ENCODE measurements at regions not wholly inside any gene's neighbourhood (a gene's known extent, or its start where the extent isn't known, plus 50 kb on each side); places are given as distances from the start of the nearest gene placed in this dataset.

DNA sequence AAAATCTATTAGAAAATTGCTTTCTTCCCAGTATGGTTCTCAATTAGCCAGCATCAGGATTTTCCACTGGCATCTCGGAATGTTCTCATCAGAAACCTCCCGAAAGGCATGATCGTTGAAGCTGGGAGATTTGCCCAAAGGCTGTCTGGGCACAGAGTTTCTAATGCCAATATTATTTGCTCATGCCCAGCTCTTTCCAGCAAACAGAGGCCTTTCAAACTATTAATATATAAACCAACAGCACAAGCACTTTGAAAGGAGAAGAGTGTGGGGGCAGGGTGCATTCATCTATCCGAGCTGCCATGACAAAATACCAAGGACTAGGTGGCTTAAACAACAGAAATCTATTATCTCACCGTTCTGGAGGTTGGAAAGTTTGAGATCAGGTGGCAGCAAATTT lies 88.3 kb upstream of the MSX1 start:
- no peak for DNase-seq

DNA sequence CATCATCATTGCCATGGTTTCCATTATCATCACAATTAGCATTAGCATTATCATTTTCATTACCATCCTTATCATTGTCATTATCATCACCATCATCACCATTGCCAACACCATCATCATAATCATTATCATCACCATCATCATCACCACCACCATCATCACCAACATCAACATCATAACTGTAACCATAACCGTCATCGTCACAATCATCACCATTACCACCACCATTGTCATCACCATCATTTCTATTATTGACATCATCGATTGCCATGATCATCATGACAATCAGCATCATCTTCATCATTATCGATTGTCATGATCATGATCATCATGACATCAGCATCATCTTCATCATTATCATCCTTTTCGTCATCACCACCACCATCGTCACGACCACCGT lies 88.9 kb upstream of the MSX1 start:
- DNase-seq = no peak

DNA sequence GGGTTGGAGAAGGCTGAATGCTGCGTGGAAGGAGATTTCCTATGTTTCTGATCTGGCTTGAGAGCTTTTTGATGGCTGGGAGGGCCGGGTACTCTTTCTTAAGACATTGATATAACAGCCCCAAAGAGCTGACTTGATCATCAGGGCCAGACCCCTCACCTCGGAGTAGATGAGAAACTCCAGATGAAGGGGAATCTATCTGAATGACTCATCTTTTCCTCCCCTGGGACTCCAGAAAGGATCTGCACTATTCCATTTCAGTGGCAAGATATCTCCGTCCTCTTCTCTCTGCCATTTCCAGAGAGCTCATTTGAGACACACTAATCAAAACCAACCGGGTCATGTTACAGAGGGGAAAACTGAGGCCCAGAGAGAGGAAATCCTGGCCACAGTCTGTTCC lies 92.9 kb upstream of the MSX1 start:
- DNase-seq = no peak

DNA sequence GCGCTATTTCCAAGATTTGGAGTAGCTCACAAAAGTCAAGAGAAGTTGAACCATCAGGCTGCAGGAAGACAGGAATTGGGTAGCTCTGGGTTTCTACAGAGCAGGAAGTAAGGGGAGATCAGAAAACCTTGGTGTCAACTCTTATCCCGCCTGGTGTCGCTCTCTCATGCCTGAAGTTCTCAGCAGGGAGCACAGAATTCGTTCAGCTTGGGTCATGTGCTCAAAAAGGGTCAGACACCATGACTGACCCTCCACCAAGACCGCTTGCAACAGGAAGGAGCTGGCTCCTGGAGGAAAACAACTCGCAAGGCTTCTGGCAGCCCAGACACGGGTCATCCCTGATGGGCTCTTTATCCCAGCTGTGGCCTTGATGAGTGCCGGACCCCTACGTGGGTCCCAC lies 93.7 kb upstream of the MSX1 start:
- DNase-seq = no peak

DNA sequence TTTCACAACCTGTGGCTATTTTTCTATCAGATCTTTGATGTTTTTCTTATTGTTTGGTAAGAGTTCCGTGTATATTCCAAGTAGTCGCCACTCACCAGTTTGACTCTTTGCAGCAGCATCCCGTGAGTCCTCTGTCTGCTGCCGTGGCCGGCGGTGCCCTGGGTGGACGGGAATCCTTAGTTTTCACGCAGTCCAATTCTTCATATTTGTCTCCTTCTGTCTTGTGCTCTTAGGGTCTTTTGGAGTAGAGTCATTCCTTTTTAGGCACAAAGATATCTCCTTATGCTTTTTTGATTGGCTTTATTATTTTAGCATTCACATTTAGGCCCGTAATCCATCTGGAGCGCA lies 94.9 kb upstream of the MSX1 start:
- no peak for DNase-seq

DNA sequence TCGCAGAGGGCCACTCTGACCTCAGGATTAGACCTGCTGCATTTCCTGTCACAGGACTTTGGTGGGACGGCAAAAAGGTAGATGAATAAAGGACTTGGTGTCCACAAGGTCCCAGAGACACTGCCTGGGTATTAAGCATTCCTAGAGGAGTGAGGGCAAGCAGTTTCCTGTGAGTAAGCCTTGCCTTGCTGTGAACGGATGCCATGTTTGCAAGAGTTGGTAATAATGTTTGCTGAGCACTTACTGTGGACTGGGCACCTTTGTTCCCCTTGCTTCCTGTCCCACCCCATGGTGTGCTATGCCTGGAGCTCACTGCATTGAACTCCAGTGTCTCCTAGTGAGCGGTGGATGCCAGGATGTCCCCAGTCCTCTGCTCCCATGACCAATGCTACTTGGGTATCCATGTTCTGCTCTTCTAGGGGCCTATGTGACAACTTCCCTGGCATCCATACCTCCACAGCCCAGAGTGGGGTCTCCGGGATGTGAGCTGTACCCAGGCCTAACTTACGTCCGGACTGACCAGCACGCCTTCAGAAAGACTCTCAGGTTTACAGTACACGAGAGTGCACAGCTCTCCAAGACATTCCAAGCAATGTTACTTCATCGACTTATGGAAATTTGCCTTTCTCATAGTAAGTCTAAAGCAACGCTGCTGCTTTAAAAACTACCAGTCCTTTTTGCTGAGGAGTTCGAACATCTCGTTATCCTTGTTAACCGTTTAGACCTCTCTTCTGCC lies 95.5 kb upstream of the MSX1 start:
- no peak for DNase-seq

DNA sequence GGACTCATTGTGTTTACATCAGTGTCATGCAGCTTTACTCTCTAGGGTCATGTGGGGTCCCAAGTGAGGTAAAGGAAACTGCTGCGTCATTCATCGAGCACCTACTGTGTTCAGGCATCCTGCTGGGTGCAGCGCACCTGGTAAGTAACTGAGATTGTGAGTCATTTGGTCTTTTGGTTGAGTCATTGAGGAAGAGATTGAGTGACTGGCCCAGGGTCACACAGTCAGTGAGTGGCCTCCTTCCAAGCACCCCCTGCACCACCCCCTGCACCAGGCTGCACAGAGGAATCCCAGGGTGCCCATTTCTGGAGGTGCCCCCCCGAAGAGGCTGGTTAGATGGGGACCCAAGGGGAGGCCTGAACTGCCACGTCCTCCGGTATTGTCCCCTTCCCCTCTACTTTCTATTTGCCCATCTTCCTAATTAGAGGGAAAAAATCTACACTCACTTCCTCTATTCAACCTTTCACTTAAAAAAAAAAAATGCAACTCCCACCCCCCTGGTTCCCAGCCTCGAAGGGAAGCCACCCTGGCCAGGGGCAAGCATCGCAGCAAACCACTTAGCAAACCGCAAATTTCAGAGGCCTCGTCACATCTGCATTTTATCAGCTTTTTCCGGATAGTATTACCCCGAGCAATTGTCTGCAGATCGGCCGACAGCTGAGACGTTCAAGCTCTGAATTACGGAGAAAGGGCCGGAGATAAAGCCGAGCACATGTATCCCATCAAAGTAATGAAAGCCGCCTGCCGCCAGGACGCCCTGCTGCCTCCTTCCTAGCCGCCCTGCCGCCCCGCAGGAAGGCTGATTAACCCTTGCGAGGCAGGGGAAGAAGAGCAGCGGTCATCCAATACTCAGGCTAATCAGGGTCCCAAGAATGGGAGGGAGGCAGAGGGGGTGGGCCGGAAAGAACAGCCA lies 96.3 kb upstream of the MSX1 start:
- DNase-seq = no peak

DNA sequence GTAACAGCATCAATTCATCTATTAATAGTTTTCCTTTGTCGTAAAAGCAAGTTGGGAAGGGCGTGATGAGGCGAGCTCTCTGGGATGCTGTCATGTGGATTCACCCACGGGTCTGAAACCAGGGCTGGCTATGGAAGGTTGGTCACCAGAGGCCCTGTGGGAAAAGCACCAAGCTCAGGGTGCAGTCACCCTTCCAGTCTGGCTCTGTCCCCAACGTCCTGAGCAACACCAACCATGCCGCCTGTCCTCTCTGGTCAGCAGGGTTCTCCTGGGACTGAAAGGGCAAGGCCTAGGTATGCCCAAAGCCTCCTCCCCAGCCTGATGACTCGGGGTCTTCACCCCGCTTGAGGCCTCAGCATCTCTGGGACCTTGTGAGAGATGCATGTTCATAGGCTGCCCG lies 97.2 kb upstream of the MSX1 start:
- DNase-seq = no peak

DNA sequence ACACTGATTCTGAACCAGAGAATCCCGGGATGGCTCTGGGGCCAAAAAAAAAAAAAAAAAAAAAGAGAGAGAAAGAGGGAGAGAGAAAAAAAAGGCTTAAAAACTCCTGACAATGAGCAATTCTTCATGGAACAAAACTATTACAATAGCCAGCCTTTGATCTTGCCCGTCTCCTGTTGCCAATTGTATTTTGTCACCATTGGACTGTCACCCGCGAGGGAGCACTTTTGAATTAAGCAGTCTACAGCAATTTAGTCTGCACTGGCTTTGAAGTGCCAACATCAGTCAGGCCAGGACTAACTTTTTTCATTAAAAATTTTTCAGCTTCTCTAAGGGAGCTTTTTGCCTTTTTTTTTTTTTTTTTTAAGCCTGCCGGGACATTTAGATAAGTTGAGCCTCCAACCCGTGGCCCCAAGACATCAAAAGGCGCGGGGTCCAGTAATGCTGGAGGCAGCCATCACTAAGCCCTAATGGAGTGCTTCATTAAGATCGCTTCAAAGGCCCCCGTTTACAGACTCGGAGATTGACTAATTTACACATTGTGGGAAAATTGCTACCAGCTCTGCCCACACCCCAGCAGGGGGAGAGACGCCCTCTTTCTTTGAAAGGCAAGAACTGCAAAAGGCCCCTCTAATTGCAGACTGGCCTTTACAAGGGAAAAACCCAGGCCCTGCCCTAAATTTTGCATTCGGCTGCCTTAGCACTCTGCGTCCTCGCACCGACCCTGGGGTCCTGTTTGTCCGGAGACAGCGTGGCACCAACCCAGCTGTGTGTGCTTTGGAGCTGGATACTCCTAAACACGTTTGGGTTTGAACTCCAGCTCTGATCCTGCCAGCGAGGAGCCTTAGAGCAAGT lies 98.1 kb upstream of the MSX1 start:
- DNase-seq = no peak

DNA sequence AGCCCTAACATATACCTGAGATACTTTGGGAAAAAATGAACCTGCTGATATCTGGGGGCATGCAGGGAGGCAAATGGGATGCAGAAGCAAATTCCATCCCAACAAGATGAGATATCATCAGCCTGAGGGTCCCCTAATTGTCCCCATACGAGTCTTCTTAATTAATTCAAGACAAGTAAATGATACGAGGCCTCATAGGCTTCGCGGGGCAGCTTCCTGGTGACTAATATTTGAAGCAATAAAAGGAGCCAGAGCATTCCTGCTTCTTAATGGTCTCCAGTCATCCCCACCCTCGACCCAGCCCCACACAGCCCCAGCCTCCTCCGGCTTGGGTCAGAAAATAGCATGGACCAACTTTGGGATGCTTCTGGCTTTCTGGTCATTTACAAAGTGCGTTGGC lies 99.6 kb upstream of the MSX1 start:
- no peak for DNase-seq

DNA sequence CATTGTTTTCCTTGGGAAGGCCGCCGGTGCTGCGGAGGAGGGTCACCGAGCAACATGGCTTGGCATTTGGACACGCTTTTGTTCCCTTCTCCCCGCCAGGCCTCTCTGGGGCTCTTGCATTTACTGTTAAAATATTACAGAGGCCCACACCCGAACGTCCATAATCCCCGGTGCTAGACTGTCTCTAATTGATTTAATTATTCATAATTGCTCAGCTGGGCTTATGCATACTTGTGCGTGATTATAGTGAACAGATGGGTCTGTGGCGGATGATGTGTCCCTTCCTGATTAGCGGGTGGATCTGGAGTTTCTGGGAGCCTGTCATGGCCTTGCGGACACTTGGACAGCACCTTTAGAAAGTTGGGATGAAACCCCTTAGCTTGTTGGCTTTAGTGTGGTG lies 100.2 kb upstream of the MSX1 start:
- DNase-seq = no peak

DNA sequence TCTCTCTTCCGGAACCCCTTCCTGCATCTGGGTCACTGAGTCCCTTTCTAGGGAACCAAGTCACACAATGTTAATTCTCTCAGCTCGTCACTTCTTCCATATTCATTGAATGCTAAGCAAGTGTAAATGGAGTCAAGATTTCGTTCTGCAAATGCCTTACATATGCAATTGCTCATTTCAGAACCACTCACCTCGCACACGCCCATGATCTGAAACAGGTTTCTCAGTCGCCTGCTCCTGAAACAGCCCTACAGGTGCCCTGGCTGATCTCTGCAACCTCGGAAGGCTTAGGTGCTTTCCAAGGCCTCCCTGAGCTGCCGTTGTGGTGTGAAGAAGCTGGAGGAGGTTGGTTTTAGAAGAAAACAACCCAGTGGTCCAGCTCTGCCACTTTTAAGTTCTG lies 100.8 kb upstream of the MSX1 start:
- DNase-seq = no peak

DNA sequence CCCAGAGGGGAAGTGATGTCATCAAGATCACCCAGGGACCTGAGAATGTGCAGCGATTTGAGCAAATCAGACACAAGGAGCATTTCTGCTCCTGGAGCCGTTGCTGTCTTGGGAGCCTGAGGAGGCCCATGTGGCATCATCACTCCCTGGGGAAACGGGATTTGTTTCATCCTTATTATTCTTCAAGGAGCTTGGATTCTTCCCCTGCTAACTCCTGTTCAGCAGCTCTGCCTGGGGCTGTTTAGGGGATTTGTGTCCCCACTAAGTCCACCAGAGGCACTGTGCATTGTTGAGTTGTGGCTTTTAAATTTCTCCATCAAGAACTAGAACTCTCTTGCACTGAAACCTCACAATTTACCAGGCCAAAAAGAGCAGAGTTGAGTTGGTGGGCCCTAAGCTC lies 104.2 kb upstream of the MSX1 start:
- DNase-seq = no peak

DNA sequence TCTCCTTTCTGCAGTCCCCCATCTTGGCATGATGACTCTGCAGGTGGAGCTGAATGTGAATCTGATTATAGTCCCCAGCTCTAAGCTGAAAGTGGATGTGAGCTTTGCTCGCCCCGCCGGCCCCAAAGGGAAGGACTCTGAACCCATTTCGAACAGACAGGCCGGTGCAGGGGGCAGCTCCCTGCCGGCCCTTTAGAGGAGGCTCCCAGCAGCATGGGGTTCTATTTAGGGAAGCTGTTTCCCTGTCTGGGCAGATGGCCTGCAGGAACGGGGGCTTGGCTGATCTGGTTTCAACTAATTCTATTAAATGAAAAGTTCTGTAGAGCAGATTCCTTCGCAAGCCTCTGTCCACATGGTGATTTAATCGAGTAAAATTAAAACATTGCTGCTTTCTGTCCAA lies 104.8 kb upstream of the MSX1 start:
- DNase-seq = no peak

DNA sequence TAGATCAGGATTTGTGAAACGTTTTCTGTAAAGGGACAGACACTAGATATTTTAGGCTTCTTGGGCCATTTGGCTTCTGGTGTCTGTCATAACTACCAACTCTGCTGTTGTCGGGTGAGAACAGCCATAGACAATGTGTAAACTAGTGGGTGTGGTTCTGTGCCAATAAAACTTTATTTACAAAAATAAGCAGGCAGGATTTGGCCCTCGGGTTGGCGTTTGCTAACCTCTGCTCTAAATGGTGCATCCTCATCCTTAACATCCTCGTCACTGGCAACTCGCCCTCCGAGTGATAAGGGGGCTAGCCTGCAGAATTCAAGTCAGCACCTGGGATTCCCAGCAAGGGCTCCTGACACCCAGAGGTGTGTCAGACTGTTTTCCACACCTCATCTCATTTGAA lies 105.8 kb upstream of the MSX1 start:
- DNase-seq = no peak

DNA sequence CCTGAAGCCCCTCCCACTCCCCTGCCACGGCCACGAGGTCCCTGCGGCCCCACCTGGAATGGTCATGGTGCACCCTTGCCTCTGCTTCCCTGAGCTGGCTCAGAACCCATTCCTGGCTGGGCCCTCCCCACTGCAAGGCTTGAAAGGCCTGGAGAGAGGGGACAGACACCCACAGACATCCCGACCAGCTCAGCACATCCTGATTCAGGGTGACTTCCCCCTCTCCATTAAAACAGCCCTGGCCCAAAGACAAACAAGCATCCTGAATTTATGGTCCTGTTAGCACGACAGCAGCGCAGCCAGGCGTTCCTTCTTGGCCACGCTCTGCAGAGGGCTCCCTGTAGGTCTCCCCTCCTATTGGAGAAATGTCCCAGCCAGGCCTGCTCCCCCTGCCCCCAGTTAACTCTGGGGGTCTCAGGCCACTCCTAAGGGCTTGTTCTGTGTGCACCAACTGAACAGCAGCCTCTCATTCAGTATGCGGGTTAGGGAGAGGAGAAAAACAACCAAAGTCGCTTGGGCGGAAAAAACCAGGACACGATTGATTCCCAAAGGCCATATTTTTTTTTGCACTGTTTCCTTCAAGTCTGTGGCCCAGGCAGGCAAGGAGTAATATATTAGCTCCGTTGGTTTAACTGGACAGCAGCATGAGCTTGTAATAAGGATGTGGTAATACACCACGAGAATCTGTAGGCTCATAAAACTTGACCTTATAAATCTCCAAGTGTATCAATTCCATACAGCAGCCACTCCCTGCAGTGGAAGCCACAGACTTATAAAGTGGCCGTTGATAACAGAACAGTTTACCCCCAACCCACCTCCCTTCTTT lies 106.7 kb upstream of the MSX1 start:
- no peak for DNase-seq

DNA sequence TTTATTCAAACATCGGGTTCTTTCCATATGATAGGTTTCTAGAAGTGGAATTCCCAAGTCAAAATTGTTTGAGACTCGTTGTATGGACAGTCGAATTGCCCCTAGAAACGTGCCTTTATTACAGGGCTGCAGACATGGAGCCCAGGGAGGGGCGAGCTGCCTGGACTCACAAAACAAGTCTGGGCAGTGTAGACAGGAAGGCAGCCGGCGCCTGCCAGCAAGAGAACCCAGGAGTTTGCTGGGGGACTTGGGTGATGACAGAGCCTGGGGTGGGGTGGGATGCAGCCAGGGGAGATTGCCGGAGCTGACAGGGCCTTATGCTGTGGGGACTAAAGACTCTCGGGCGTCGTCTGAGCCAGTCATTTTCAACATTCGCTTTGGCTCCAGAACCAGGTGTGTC lies 107.4 kb upstream of the MSX1 start:
- no peak for DNase-seq

DNA sequence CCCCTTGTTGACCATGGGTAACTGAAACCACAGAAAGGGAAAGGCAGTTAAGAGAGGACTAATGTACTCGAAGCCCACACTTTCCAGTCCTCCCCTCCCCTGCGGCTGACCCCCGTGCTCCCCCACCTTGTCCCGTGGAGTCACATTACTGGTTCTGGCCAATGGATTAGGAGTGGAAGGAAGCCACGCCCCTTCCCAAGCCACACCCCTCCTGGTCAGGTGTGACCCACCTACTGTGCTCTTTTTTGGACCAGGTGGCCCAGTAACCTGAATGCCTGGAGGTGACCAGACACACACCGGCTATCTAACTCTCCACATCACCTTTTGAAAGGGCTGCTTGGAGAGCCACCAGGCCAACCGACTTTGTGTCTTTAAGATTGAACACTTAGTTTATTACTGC lies 109.3 kb upstream of the MSX1 start:
- DNase-seq = no peak

DNA sequence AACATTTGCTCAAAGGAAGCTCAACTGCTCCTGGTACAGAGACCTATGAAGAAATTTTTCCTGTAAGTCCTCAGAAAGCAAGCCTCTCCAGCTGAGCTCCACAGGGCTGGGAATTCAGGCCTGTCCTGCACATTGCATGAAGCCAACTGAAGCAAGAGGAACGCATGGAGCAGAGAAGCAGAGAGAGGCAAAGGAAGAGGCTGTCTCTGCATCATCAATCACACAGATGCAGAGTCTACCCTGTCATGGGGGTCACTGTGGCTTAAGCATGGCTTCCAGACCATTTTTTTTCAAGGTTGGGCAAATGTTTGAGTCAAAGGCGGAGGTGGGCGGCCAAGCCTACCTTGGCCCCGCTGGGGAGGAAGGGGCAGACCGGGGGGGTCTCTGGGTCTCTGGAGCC lies 110.3 kb upstream of the MSX1 start:
- DNase-seq = no peak

DNA sequence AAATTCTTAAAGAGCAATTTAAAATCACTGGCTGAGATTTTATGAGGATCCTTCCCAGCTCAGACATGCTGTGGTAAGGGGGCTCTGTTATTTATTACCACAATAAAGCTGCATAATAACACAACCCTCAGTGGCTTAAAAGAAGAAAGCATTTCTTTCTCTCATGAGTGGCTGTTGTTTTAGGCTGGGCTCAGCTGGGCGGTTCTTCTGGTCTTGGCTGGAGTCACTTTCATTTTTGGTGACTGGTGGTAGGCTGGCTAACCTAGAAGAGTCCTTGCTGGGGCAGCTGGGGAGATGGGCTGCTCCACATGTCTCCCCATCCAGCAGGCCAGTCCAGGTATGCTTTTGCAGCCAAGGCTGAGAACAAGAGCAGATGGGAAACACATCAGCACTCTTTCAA lies 113.0 kb upstream of the MSX1 start:
- no peak for DNase-seq

DNA sequence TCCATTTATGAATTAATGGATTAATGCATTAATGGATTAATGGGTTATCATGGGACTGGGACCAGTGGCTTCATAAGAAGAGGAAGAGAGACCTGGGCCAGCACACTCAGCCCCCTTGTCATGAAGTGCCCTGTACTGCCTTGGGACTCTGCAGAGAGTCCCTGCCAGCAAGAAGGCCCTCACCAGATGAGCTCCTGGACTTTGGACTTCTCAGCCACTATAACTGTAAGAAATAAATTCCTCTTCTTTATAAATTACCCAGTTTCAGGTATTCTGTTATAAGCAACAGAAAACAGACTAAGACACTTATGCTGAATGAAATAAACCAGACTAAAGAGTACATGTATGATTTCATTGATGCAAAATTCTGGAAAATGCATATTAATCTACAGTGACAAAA lies 119.4 kb upstream of the MSX1 start:
- no peak for DNase-seq

DNA sequence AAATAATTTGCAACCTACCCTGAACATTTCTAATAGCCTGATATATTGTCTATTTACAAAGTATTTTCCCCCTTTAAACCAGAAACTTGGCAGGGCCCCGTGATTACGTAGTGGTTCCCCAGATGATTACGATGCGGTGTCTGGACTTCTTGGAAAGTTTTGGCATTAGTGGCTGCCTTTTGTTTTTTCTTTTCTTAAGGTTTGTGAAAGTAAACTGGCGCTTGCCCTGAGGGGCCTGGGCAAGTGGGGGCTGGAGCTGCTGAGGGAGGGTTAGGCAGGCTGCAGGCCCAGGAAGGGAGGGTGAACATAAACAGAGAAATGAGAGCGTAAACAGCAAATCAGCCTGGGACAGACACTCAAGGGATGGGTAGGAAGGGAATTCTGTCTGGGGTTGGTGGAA lies 123.6 kb upstream of the MSX1 start:
- DNase-seq = no peak
